MCF 10A (cell line): ENCODE measurements at regions not wholly inside any gene's neighbourhood (a gene's known extent, or its start where the extent isn't known, plus 50 kb on each side); places are given as distances from the start of the nearest gene placed in this dataset.

Experiments
- BruUV-seq: library from RNA; stranded (reverse); fragments of 400-500 nt; replicated peaks from 2 replicates; lab custom pipeline; 2021; lab: Mats Ljungman, UMichigan
- CTCF ChIA-PET: fragments of 300-600 bp; sonication (Branson Sonifier 250); formaldehyde crosslinking; extraction: SDS; loops from one replicate; lab custom pipeline; 2021; ENCODE audit warnings: antibody characterized with exemption, inconsistent platforms; lab: Yijun Ruan, JAX
- POLR2A ChIA-PET: fragments of 300-600, 350-650 bp; sonication (Branson Sonifier 250); formaldehyde crosslinking; extraction: SDS; loops from one replicate; lab custom pipeline; 2020; ENCODE audit warnings: antibody characterized with exemption, inconsistent platforms; lab: Yijun Ruan, JAX
- DNase-seq: peaks from one replicate; pipeline ENCODE4 v3.0.0-alpha.2; 2018; ENCODE audit not compliant: unreplicated experiment
- H3K27ac Mint-ChIP-seq: one replicate; pipeline ENCODE4 v1.8.0; 2022; ENCODE audit warnings: mild to moderate bottlenecking, low read depth, mixed read lengths; ENCODE audit not compliant: unreplicated experiment
- H3K27me3 Mint-ChIP-seq: one replicate; pipeline ENCODE4 v1.8.0; 2022; ENCODE audit warnings: mixed read lengths; ENCODE audit not compliant: insufficient read depth, unreplicated experiment
- H3K36me3 Mint-ChIP-seq: one replicate; pipeline ENCODE4 v1.8.0; 2022; ENCODE audit warnings: mild to moderate bottlenecking, moderate library complexity, mixed read lengths; ENCODE audit not compliant: insufficient read depth, unreplicated experiment
- H3K4me1 Mint-ChIP-seq: one replicate; pipeline ENCODE4 v1.8.0; 2022; ENCODE audit warnings: mixed read lengths; ENCODE audit not compliant: insufficient read depth, unreplicated experiment
- H3K4me3 Mint-ChIP-seq: one replicate; pipeline ENCODE4 v1.8.0; 2022; ENCODE audit warnings: mild to moderate bottlenecking, moderate library complexity, mixed read lengths; ENCODE audit not compliant: unreplicated experiment
- H3K9me3 Mint-ChIP-seq: one replicate; pipeline ENCODE4 v1.8.0; 2022; ENCODE audit warnings: mixed read lengths; ENCODE audit not compliant: unreplicated experiment
- intact Hi-C: fragments of 100-400 bp; cut with micrococcal nuclease; formaldehyde crosslinking; loops from 2 replicates; pipeline ENCODE4 v1.14.1; 2022
- TF ChIP-seq, protein P1 (sequence below): fragments of 200-600 bp; IDR thresholded peaks from one replicate; pipeline ENCODE4 v1.8.0; 2022; ENCODE audit warnings: antibody characterized with exemption, mild to moderate bottlenecking; ENCODE audit not compliant: unreplicated experiment

GRCh38 chr1:112309499-112309898 is 86.5 kb upstream of the CTTNBP2NL start:
- TF ChIP-seq, protein P1, sequence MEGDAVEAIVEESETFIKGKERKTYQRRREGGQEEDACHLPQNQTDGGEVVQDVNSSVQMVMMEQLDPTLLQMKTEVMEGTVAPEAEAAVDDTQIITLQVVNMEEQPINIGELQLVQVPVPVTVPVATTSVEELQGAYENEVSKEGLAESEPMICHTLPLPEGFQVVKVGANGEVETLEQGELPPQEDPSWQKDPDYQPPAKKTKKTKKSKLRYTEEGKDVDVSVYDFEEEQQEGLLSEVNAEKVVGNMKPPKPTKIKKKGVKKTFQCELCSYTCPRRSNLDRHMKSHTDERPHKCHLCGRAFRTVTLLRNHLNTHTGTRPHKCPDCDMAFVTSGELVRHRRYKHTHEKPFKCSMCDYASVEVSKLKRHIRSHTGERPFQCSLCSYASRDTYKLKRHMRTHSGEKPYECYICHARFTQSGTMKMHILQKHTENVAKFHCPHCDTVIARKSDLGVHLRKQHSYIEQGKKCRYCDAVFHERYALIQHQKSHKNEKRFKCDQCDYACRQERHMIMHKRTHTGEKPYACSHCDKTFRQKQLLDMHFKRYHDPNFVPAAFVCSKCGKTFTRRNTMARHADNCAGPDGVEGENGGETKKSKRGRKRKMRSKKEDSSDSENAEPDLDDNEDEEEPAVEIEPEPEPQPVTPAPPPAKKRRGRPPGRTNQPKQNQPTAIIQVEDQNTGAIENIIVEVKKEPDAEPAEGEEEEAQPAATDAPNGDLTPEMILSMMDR = no peak
- Mint-ChIP-seq H3K4me3 (no peak overlapping the region), H3K36me3 (no peaks in the 10 kb centered on the region), H3K4me1 (no peaks in the 10 kb centered on the region), H3K27me3 (peaks cover 46% of the 10 kb centered on the region), H3K9me3 (no peaks in the 10 kb centered on the region), H3K27ac (no peak overlapping the region)
- BruUV-seq = no TSS peak
- DNase-seq = no peak
- POLR2A ChIA-PET = no interaction called here
- CTCF ChIA-PET = interaction anchor here (2.0 to 7.2 kb wide), 2 partner anchors 9 to 27 kb away, joined by 5 to 58 read pairs; no protein-coding TSS in a partner anchor
- intact Hi-C loops = no loop called here

DNA sequence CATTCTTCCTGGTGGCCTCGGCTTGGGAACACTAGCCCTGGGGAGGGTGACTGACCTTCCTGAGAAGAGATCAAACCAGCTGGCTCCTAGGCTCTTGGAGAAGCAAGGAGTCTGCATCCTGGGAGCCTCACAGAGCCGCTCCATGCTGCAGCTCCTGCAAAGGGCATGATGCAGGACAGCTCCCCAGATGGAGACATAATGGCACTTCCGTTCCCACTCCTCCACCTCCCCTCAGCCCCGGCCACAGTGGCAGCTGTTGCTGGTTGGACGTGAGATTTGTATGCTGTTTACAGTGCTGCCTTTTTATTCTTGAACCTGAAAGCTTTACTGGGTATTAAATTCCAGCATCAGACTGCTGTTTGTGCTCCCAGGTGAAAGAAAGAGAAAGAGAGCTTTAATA is 83.7 kb upstream of the CTTNBP2NL start:
- no TSS peak for BruUV-seq
- H3K9me3 Mint-ChIP-seq = no peaks in the 10 kb centered on the region
- no peak overlapping the region for H3K27ac Mint-ChIP-seq
- intact Hi-C loops = no loop called here
- no peak overlapping the region for H3K4me3 Mint-ChIP-seq
- TF ChIP-seq, protein P1 = no peak
- DNase-seq = no peak
- H3K27me3 Mint-ChIP-seq = peaks cover 19% of the 10 kb centered on the region
- H3K4me1 Mint-ChIP-seq = no peaks in the 10 kb centered on the region
- CTCF ChIA-PET = interaction anchor here (1.0 to 7.2 kb wide), 5 partner anchors 10 to 58 kb away, joined by 3 to 58 read pairs (median 4); no protein-coding TSS in a partner anchor
- H3K36me3 Mint-ChIP-seq = no peaks in the 10 kb centered on the region
- POLR2A ChIA-PET = interaction anchor here (0.7 kb wide), 2 partner anchors 13 to 20 kb away, joined by 3 read pairs; no protein-coding TSS in a partner anchor

- POLR2A ChIA-PET = no interaction called here
- H3K4me3 Mint-ChIP-seq = no peak overlapping the region
- BruUV-seq = no TSS peak
- no peak overlapping the region for H3K27ac Mint-ChIP-seq
- H3K27me3 Mint-ChIP-seq = peaks cover 14% of the 10 kb centered on the region
- intact Hi-C loops = no loop called here
- CTCF ChIA-PET = interaction anchor here (0.6 to 7.2 kb wide), 8 partner anchors 10 to 231 kb away, joined by 3 to 58 read pairs (median 4); no protein-coding TSS in a partner anchor
- no peaks in the 10 kb centered on the region for H3K4me1 Mint-ChIP-seq
- H3K9me3 Mint-ChIP-seq = no peaks in the 10 kb centered on the region
- TF ChIP-seq, protein P1 = no peak
- H3K36me3 Mint-ChIP-seq = no peaks in the 10 kb centered on the region
- no peak for DNase-seq
These were observed 83.1 kb upstream of the CTTNBP2NL start for GRCh38 chr1:112312879-112313278.

GRCh38 chr1:112316254-112316913 is 79.6 kb upstream of the CTTNBP2NL start:
- no peak overlapping the region for H3K27ac Mint-ChIP-seq
- peaks cover 23% of the 10 kb centered on the region for H3K4me1 Mint-ChIP-seq
- DNase-seq = no peak
- no peak overlapping the region for H3K4me3 Mint-ChIP-seq
- TF ChIP-seq, protein P1 = no peak
- H3K27me3 Mint-ChIP-seq = no peaks in the 10 kb centered on the region
- intact Hi-C loops = loop anchor here (5.0 kb wide), 1 partner anchor 301 kb away; the partner anchor contains the start of genes CAPZA1 and ST7L
- ChIA-PET CTCF (interaction anchor here (0.7 to 7.2 kb wide), 2 partner anchors 16 to 29 kb away, joined by 3 to 58 read pairs; no protein-coding TSS in a partner anchor), POLR2A (no interaction called here)
- no peaks in the 10 kb centered on the region for H3K9me3 Mint-ChIP-seq
- BruUV-seq = no TSS peak
- no peaks in the 10 kb centered on the region for H3K36me3 Mint-ChIP-seq
